Activated CD4-positive, alpha-beta T cell treated with anti-CD3 and anti-CD28 coated beads, Interleukin-2, Interleukin-6, amounts not matched to agents 100 ng/mL and 50 ng/mL, durations not matched to agents 16 hours and 8 hours (primary cell): ENCODE measurements at regions not wholly inside any gene's neighbourhood (a gene's known extent, or its start where the extent isn't known, plus 50 kb on each side); places are given as distances from the start of the nearest gene placed in this dataset.
"Not testable (repeated sequence)": the region's sequence is repeated elsewhere in the genome, so short reads cannot be mapped to it uniquely, and the experiment has no call there.

Experiments used
- DNase-seq: peaks from one replicate; pipeline ENCODE4 v3.0.0-alpha.2; 2020

DNA sequence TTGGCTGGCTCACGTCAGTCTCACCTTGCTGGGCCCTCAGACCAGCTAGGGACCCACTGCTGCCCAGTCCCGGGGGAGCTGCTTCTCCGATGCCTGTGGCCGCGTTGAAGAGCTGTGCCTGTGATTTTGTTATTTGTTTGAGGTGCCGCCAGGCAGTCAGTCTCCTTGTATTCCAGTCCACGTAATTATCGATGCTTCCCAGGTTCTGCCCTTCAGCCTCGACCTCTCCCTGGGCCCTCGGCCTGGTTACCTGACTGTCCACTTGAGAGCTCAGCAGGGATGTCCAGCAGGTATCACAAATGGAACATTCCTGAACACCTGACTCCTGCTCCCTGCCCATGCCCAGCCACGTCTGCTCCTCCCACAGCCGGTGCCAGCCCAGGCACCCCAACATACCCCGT lies 195.9 kb upstream of the HS6ST1 start:
- no peak for DNase-seq

DNA sequence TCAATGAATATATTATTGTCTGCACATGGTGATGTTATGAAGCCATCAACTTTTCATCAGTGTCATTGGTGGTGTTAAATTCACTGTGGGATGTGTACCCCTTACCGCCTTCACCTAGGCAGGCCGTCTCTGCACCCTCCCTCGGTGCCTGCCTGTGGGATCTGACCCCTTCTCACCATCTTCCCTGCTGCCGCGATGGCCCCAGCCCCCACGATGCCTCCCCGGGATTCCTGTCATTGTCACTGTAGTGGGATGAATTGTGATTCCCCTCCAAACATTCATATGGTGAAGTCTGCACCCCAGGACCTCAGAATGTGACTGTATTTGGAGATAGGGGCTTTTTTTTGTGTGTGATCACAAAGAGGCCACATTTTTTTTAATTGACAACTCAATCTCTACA lies 198.3 kb upstream of the HS6ST1 start:
- DNase-seq, result no peak

DNA sequence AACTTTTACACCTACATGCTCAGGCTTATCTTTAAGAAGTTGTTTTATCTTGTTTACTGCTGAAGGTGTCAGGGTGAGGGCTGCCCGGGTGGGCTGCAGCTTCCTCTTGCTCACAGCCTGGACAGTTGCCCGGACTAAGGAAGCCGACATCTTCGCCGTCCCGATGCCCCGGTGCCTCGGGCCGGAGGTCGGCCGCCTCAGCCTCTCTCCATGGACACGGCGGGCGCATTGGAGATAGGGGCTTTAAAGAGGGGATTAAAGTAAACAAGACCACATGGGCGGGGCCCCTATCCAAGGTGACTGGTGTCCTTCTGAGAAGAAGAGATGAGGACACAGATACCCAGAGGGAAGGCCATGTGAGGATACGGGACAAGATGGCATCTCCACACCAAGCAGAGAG lies 200.4 kb upstream of the HS6ST1 start:
- DNase-seq, result not testable (repeated sequence)

DNA sequence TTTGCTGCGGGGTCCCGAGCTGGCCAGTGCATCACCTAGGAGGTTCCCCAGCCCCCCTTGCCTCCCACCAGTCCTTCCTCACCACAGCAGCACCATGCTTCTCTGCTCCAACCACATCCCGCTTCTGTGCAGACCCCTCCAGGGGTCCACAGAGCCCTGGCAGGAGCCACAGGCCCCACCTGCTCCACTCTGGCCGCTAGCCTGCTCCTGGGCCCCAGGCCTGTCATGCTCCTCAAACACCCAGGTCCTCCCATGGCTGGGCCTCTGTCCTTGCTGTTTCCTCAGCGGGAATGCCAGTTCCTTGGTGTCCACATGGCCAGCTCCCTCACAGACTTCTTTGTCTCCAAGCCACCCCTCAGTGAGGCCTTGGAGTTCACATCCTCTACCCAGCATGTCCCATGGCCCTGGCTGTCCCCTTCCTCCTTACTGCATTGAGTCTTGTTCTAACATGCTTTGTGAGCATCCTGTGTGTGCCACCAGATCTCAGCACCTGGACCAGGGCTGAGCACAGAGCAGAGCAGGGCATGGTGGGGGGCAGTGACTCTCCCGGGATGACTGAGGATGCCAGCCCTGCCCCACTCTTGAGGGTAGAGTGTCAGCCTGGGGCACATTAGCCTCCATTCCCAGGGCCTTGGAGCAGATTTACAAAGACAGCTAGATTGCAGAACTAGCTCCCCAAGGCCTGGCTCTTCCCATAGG lies 201.0 kb upstream of the HS6ST1 start:
- DNase-seq, result no peak

DNA sequence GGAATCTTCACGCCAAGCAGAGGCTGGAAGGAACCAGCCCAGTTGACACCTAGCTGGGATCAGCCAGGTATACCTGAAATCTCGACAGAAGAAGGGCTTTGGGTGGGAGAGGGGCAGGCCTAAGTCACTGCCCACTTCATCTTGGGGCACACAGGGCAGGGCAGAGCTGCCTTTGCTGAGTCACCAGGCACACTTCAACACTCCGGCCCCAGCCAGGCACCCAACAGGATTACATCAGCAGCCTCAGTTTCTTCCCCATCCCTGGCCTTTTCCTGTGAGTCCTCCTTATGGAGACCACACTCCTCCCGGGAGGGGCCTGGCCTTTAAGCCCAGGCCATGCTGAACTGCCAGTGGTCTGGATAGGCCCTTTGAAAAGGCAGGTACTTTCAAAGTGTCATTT lies 201.7 kb upstream of the HS6ST1 start:
- peak; percentile 9 for DNase-seq

DNA sequence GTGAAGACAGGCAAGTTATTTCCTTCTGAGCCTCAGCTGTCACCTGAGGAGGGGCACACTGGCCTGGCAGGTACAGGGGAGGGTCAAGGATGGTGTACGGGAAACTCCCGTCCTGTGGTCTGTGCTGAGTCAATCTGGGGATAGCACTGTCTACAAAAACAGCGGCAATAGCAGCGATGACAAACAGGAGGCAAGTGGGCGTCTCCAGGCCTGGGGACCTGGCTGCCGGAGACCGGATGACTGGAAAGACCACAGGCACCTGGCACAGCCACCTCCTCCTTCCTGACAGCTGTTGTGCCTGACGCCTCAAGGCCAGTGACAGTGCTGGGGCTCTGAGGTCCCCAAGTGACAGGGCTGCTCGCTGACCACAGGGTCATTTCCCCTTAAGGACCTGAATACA lies 202.1 kb upstream of the HS6ST1 start:
- DNase-seq, result peak; percentile 79

DNA sequence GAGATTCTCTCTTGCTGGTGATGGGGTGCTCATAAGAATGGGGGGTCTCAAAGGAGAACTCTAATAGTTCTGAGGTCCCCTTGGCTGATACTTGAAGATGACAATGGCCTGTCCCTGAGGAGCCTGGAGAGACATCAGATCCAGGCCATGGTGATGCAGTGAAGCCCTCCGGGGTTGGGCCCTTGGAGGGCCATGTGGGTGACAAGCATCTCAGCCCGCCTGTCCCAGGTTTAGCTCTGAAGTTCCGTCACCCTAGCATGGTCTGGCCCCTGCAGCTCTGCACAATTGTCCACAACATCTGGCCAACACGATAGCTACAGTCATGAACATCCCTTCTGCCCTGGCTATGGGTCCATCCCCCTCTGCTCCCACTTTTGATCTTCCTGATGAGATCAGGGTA lies 202.8 kb upstream of the HS6ST1 start:
- DNase-seq, result no peak

DNA sequence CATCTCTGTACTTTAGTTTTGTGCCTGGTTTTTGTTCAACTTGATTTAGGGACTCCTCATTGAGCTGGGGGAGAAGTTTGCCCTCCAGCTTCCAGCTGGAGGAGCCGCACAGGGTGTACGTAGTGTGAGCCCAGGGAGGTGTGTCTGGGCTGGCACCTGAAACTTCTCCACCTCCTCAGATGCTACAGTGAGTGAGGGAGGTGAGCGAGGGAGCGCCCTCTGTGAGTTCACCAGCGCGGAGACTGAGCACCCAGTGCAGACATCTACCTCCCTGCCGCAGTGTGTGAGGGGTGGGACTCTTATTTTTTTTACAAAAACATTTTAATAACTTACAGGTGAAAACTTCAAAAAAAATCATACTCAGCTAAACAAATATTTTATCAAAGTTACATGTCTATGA lies 204.2 kb upstream of the HS6ST1 start:
- DNase-seq, result no peak

DNA sequence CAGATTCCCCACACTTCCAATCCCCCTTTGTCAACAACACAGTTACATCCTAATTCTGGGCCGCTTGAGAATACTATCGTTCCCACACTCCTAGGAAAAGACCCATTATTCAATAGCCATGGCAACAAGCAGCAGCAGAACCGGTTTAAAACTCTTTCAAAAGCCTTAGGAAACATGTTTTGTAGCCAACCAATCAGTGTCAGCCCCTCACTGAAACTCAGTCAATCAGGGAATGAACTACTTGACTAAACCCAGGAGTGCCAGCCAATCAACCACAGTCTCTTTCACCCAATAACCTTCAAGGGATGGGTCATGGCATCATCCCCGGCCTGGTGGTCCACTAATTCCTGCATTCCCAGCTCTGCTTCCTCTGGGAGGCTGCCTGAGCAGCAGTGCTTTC lies 204.8 kb upstream of the HS6ST1 start:
- DNase-seq, result no peak

DNA sequence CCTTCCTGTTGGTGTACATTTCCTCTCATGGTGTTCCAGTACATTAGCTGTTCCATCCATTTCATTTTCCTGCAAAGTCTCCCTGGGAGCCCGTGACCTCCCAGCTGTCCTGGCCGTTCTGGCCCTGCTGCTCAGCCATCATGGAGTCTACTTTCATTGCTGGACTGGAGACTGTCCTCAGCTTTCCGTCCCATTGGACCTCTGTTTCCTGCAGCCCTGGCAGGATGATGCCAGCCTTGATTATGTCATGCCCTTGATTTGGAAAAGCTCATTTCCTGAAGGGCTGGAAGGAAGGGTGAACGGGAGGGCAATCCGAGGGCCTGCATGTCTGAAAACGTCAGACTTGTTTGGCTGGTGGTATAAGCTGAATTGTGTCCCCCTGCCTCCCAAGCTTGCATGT lies 205.5 kb upstream of the HS6ST1 start:
- DNase-seq, result no peak

DNA sequence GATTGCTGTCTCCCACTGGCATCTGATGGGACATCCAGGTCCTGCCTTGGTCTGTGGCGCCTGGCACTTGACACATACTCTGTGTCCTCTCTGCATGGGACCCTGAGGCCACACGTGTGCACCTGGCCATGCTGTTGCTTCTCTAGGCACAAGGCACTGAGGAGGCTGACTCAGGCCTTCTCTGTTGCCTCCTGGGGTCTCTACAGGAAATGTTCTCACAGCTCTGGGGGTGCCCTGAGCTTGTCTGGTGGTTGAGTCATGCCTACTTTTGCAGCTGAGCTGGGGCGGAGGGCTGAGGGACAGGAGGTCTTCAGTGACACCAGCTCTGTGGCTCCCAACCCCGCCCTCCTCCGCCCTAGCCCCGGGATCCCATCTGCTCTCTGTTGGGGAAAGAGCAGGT lies 207.0 kb upstream of the HS6ST1 start:
- no peak for DNase-seq

DNA sequence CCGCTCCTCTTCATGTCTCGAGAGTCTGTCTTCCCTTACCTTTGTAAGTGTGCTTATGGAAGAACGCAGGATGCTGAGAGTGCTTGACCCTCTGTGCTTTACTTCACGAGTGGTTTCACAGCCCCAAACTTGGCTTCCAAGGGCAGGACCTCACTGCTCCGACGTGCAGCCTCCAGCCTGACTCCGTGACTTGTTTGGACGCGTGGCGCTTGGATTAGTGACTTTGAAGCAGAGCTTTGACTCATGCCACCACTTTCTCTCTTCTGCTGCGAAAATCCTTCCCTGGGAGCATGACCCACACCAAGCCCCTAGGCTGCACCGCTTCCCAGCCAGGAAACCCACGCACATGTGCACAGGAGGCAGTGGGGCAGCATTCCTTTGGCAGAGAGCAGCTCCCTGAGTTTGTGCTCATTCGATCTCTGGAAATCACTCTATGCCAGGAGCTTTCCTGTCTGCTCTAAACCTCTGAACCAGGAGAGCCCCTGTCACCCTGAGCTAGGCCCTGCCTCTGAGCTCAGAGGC lies 207.8 kb upstream of the HS6ST1 start:
- no peak for DNase-seq

DNA sequence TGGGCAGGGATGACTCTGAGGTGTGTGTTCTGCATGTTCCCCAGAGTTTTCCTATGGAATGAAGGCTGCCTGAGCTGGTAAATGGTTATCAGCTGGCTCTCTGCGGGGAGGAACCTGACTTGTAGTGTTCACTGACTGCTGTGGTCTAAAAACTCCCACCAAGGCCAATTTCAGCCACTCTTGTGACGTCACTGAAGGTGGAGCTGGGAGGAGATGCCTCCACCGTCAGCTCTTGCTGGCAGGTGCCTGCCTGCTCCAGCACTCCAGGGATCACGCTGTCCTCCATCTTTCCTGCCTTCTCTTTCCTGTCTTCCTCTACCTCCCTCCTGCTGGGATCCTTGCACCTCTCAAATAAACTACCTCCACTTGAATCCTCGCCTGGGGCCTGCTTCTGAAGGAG lies 209.5 kb upstream of the HS6ST1 start:
- no peak for DNase-seq

DNA sequence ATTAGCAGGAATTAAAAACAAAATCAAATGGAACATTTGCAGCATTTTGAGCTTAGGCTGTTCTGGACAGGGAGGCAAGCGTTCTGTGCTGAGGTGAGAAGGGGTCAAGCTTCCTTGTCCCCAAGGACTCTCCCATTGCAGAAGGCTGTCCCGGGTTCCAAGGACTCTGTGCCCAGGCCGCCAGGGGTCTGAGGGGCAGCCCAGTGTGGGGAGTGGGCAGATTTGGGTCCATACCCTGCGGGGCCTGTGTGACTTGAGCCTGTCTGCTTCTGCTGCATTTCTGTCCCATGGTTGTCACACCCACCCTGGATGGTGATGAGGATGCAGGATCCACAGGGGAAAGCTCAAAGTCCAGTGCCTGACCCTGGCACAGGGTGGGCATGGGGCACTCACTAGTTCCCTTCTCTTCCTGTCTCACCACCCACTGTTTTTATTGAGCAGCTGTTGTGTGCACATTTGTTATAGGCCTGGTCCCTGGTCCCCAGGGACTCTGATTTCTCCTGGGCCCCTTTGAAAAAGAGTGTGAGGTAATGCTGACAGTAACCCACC lies 211.4 kb upstream of the HS6ST1 start:
- no peak for DNase-seq

DNA sequence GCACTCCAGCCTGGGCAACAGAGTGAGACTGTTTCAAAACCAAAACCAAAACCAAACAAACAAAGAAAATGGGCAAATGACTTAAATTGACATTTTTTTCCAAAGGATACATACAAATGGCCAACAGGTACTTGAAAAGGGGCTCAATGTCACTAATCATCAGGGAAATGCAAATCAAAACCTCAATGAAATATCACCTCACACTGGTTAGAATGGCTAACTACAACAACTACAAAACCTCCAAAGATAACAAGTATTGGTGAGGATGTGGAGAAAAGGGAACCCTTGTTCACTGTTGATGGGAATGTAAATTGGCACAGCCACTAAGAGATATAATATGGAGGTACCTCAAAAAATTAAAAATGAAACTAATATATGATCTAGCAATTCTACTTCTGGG lies 213.2 kb upstream of the HS6ST1 start:
- no peak for DNase-seq

DNA sequence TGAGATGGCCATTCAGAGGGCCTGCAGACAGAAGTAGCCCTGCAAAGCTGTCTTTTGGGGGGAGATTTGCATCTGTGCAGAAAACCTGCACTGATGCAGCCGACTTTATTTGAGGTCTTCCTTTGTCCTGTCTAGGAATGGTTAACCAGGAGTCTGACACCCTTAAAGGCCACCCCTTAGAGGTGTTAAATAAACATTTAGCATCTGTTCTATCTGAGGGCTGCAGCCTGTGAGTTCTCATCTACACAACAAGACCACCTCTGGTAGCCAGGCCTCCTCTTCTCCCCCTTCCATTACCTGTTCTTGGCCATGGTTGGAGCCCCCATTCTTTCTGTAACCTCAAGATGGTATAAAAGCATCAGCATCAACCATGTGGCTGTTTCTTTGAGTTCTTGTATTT lies 214.4 kb upstream of the HS6ST1 start:
- no peak for DNase-seq

DNA sequence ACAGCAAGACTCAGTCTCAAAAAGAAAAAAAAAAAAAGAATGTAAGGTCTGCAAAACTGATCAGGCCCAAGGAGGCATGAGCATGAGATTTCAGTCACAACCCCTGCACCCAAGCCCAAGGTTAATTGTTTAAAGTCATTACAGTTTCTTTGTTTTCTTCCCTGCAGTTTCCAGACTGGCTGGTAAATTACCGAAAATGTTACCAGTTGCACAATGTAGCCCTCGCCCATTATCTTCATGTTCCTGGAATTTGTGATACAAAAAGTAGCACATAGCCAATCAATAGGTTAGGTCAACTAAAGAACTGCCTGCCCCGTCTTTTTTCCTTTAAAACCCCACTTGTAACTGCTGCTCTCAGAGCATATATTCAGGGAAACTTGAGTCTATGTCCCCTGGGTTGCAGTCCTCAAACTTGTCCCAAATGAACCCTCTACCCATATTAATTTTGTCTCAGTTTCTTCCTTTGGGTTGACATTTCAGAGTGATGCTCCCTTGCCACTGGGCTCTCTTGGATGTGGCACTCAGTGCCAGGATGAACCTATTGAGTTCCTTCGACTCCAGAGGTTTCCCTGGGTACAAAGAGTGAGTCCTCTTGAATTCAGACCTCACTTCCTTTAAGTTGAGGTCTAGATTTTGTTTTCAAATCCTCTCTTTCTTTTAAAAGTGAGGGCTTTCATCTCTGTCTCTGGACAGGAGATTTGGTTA lies 216.2 kb upstream of the HS6ST1 start:
- DNase-seq, result no peak

DNA sequence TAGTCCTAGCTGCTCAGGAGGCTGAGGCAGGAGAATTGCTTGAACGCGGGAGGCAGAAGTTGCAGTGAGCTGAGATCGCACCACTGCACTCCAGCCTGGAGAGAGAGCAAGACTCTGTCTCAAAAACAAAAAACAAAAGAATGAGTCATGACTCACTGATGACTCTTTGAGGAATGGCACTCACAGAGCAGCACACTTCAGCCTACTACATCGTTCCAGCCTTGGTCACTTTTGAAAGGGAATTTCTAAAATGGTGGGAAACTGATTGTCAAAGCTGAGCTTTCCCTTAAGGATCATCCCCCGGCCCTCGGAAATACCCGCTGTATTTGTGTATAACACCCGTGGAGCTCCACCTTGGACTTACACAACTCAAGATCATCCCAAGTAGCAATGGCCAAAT lies 217.3 kb upstream of the HS6ST1 start:
- DNase-seq, result no peak

DNA sequence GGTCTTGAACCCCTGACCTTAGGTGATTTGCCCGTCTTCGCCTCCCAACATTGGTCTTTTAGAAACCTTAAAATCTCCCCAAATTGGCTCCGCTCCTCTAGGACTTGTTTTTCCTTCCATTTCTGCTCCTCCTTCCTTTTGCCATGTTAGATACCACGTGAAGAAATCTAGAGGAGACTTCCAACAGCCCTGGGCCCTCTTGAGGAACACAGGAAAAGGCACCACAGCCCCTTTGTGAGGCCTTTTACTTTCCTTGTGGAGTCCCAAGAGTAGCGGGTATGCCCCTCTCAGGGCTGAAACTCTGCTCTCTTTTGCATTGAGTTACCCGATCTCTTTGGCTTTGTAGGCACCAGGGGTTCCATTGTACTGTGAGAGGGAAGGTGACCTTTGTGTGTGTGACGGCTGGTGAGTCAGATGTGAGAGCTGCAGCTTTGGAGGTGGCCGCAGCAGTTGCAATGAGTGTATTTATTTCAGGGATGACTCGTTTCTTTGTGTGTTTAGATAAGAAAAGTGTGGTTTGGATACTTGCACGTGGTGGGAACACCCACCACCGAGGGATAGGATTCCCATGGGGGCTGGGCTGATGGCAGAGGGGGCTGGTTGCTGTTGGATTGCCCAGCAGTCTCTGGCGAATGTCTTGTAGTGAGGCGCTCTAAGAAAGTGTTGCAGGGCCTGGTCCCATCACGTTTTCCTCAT lies 218.4 kb upstream of the HS6ST1 start:
- DNase-seq, result peak; percentile 18

DNA sequence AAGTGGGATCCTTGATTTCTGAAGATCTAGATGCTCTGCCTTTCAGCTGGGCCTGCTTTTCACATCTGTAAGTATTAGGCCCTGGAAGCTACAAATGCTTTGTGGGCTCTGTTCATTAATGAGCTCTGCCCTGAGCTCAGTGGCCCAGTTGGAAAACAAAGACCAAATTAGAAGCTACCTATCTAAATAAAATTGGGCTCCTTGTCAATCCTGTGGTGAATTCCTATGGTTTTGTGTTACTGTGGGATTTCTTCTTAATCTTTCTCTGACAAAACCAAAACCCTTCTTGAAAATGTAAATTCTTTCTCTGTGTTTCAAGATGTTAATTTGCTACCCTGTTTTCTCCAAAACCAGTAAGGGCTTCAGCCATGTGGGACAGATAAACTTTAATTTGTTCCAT lies 219.0 kb upstream of the HS6ST1 start:
- DNase-seq, result no peak

DNA sequence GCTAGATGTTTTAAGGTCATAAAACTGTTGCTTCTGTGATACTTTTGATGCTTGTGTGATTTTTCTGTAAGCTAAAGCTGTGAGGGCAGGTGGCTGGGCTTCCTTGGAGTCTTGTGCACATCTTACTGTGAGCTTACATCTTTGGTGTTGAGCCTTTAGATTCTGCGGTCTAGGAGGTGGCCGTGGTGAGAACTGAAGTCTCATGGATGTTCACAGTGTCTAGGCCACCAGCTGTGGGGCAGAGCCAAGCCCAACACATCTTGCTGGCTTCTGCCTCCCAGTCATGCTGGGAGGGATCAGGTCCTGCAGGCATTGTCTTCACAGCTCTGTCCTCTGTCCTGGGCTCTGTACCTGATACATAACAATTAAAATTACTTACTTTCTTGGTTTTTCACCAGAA lies 219.7 kb upstream of the HS6ST1 start:
- DNase-seq, result no peak

DNA sequence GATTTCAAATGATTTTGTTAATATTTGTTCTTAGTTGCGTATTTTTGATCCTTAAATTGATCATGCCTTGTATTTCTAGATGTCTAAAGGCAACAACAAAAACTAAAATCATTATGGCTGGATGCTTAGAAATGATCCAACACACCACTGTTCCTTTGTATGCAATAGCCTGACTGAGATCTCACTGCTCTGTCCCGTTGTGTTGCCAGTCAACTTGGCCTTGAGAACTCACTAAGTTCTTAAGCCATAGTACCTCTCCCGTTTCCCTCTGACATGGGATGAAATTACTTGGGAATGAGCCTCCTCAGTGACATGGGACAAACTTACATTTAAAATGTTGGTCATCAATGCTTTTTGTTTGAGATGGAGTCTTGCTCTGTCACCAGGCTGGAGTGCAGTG lies 222.0 kb upstream of the HS6ST1 start:
- DNase-seq, result no peak

DNA sequence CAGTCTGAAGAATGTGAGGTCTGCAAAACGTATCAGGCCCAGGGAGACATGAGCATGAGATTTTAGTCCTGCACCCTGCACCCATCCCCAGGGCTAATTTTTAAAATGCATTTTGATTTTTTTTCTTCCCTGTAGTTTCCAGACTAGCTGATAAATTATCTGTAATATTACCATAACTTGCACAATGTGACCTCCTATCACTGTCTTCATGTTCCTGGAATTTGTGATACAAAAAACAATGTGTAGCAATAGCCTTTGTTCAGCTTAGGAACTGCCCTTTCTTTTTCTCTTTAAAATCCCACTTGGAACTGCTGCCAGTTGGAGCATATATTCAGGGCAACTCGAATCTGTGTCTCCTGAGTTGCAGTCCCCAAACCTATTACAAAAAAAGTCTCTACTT lies 222.8 kb upstream of the HS6ST1 start:
- DNase-seq, result no peak

DNA sequence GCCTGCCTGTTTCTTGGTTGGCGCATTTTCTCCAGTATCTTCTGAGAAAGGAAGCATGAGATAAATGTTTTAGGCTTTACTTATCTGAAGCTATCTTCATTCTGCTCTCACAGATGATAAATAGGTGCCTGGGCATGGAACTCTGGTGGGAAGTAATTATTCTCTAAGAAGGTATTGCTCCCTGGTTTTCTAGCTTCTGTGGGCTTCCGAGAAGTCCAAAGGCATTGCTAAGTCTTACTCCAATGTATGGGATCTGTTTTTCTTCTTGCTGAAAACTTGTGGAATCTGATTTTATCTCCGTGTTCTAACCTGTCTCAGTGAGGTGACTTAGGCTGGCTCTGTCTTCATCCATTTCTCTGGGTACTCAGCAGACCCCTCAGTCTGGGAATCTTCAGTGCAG lies 224.4 kb upstream of the HS6ST1 start:
- DNase-seq, result no peak
